ENCODE measurements at regions not wholly inside any gene's neighbourhood (a gene's known extent, or its start where the extent isn't known, plus 50 kb on each side); places are given as distances from the start of the nearest gene placed in this dataset.

GRCh38 chr14:58749066-58749669 lies 111.4 kb downstream of the DACT1 start:
- in situ Hi-C loops (cut with MboI; ENCODE audit: low pct_unique_long_range_greater_than_20kb in 2 of 9, low sequenced_read_pairs in 9 of 9, unreplicated experiment in 9 of 9), result no loop called here
- peak in 7 of 8 experiments; percentile 58 to 85 (median 79) for ATAC-seq (replicated peaks in 6 of 8)
- Histone ChIP-seq H3K4me1 (replicated peaks in 1 of 2) (peaks cover 3 to 8% of the 10 kb centered on the region in 2 donors), H3K27ac (no peak overlapping the region), H3K4me3 (no peak overlapping the region)
- WGBS, 10 experiments, result 0 to 100% (median 67%) methylated on average over 1 to 5 of the region's 5 CpGs

- 20 to 96% (median 68%) methylated on average over 1 to 3 of the region's 9 CpGs; no CpG with 5 or more reads in 2 of the 10 experiments for WGBS, 10 experiments
- peak in 1 of 8 experiments; percentile 54 for ATAC-seq (replicated peaks in 6 of 8)
- in situ Hi-C loops (cut with MboI; ENCODE audit: low pct_unique_long_range_greater_than_20kb in 2 of 9, low sequenced_read_pairs in 9 of 9, unreplicated experiment in 9 of 9), result no loop called here
- Histone ChIP-seq H3K4me3 (no peak overlapping the region), H3K4me1 (replicated peaks in 1 of 2) (peaks cover 0 to 8% of the 10 kb centered on the region in 2 donors), H3K27ac (no peak overlapping the region)
Observed at GRCh38 chr14:58750321-58751269, 112.8 kb downstream of the DACT1 start.

- WGBS, 10 experiments, result 80 to 100% (median 90%) methylated on average over 1 to 2 of the region's 5 CpGs; no CpG with 5 or more reads in 7 of the 10 experiments
- no peak overlapping the region for H3K27ac ChIP-seq
- no peak for ATAC-seq (replicated peaks in 6 of 8)
Observed at GRCh38 chr14:58751788-58752187, 114.0 kb downstream of the DACT1 start.

GRCh38 chr14:58752289-58752688 lies 114.5 kb downstream of the DACT1 start:
- Histone ChIP-seq H3K4me1 (replicated peaks in 1 of 2) (peaks cover 0 to 17% of the 10 kb centered on the region in 2 donors), H3K4me3 (no peak overlapping the region), H3K27ac (no peak overlapping the region)
- 70 to 100% (median 93%) methylated on average over 1 to 4 of the region's 4 CpGs; no CpG with 5 or more reads in 1 of the 10 experiments for WGBS, 10 experiments
- in situ Hi-C loops (cut with MboI; ENCODE audit: low pct_unique_long_range_greater_than_20kb in 2 of 9, low sequenced_read_pairs in 9 of 9, unreplicated experiment in 9 of 9), result no loop called here
- no peak for ATAC-seq (replicated peaks in 6 of 8)

More at GRCh38 chr14:58751788-58752187, 114.0 kb downstream of the DACT1 start:
- no peak overlapping the region for H3K4me3 ChIP-seq
- in situ Hi-C loops (cut with MboI; ENCODE audit: low pct_unique_long_range_greater_than_20kb in 2 of 9, low sequenced_read_pairs in 9 of 9, unreplicated experiment in 9 of 9), result no loop called here
- H3K4me1 ChIP-seq (replicated peaks in 1 of 2), result peaks cover 0 to 17% of the 10 kb centered on the region in 2 donors

GRCh38 chr14:58752771-58753201 lies 115.0 kb downstream of the DACT1 start:
- ATAC-seq (replicated peaks in 6 of 8), result peak in 6 of 8 experiments; percentile 31 to 74 (median 40)
- Histone ChIP-seq H3K4me3 (no peak overlapping the region), H3K4me1 (replicated peaks in 1 of 2) (peaks cover 0 to 17% of the 10 kb centered on the region in 2 donors), H3K27ac (no peak overlapping the region)
- WGBS, 10 experiments, result 0 to 100% (median 61%) methylated on average over 1 to 6 of the region's 9 CpGs; no CpG with 5 or more reads in 1 of the 10 experiments
- in situ Hi-C loops (cut with MboI; ENCODE audit: low pct_unique_long_range_greater_than_20kb in 2 of 9, low sequenced_read_pairs in 9 of 9, unreplicated experiment in 9 of 9), result no loop called here

- WGBS, 10 experiments, result 20 to 76% (median 44%) methylated on average over 1 to 3 of the region's 3 CpGs; no CpG with 5 or more reads in 2 of the 10 experiments
- peak in 2 of 8 experiments; percentile 56 to 63 for ATAC-seq (replicated peaks in 6 of 8)
- in situ Hi-C loops (cut with MboI; ENCODE audit: low pct_unique_long_range_greater_than_20kb in 2 of 9, low sequenced_read_pairs in 9 of 9, unreplicated experiment in 9 of 9), result no loop called here
- H3K4me1 ChIP-seq (replicated peaks in 1 of 2), result peaks cover 0 to 14% of the 10 kb centered on the region in 2 donors
- H3K4me3 ChIP-seq, result no peak overlapping the region
- H3K27ac ChIP-seq, result no peak overlapping the region
Observed at GRCh38 chr14:58755031-58755925, 117.5 kb downstream of the DACT1 start.

- Histone ChIP-seq H3K27ac (no peak overlapping the region), H3K4me3 (no peak overlapping the region), H3K4me1 (replicated peaks in 1 of 2) (peaks cover 3 to 17% of the 10 kb centered on the region in 2 donors)
- in situ Hi-C loops (cut with MboI; ENCODE audit: low pct_unique_long_range_greater_than_20kb in 2 of 9, low sequenced_read_pairs in 9 of 9, unreplicated experiment in 9 of 9), result no loop called here
- ATAC-seq (replicated peaks in 6 of 8), result no peak
- 0 to 50% (median 29%) methylated on average over 1 to 2 of the region's 2 CpGs; no CpG with 5 or more reads in 4 of the 10 experiments for WGBS, 10 experiments
Observed at GRCh38 chr14:58760121-58760520, 122.4 kb downstream of the DACT1 start.

GRCh38 chr14:58762629-58763028 lies 124.9 kb downstream of the DACT1 start:
- in situ Hi-C loops (cut with MboI; ENCODE audit: low pct_unique_long_range_greater_than_20kb in 2 of 9, low sequenced_read_pairs in 9 of 9, unreplicated experiment in 9 of 9), result no loop called here
- ATAC-seq (replicated peaks in 6 of 8), result no peak
- H3K4me3 ChIP-seq, result no peak overlapping the region
- WGBS, 10 experiments, result 67 to 100% (median 95%) methylated on average over 1 of the region's 1 CpG; no CpG with 5 or more reads in 4 of the 10 experiments
- H3K27ac ChIP-seq, result no peak overlapping the region
- peaks cover 14 to 18% of the 10 kb centered on the region in 2 donors for H3K4me1 ChIP-seq (replicated peaks in 1 of 2)

GRCh38 chr14:58763210-58763609 lies 125.4 kb downstream of the DACT1 start:
- no peak overlapping the region for H3K4me3 ChIP-seq
- 80 to 100% (median 93%) methylated on average over 1 to 4 of the region's 4 CpGs; no CpG with 5 or more reads in 3 of the 10 experiments for WGBS, 10 experiments
- in situ Hi-C loops (cut with MboI; ENCODE audit: low pct_unique_long_range_greater_than_20kb in 2 of 9, low sequenced_read_pairs in 9 of 9, unreplicated experiment in 9 of 9), result no loop called here
- ATAC-seq (replicated peaks in 6 of 8), result no peak
- H3K4me1 ChIP-seq (replicated peaks in 1 of 2), result peaks cover 14 to 18% of the 10 kb centered on the region in 2 donors
- no peak overlapping the region for H3K27ac ChIP-seq

GRCh38 chr14:58765418-58765831 lies 127.7 kb downstream of the DACT1 start:
- ATAC-seq (replicated peaks in 6 of 8), result peak in 5 of 8 experiments; percentile 89 to 93 (median 92)
- peaks cover 27 to 38% of the 10 kb centered on the region in 2 donors for H3K4me1 ChIP-seq (replicated peaks in 1 of 2)
- H3K27ac ChIP-seq, result peak overlapping the region; percentile 78 to 79
- H3K4me3 ChIP-seq, result no peak overlapping the region
- WGBS, 10 experiments, result 20 to 97% (median 37%) methylated on average over 1 to 9 of the region's 12 CpGs; no CpG with 5 or more reads in 2 of the 10 experiments
- in situ Hi-C loops (cut with MboI; ENCODE audit: low pct_unique_long_range_greater_than_20kb in 2 of 9, low sequenced_read_pairs in 9 of 9, unreplicated experiment in 9 of 9), result no loop called here

- in situ Hi-C loops (cut with MboI; ENCODE audit: low pct_unique_long_range_greater_than_20kb in 2 of 9, low sequenced_read_pairs in 9 of 9, unreplicated experiment in 9 of 9), result no loop called here
Observed at GRCh38 chr14:58765843-58766242, 128.1 kb downstream of the DACT1 start.

GRCh38 chr14:58769011-58769643 lies 131.4 kb downstream of the DACT1 start:
- H3K4me3 ChIP-seq, result no peak overlapping the region
- in situ Hi-C loops (cut with MboI; ENCODE audit: low pct_unique_long_range_greater_than_20kb in 2 of 9, low sequenced_read_pairs in 9 of 9, unreplicated experiment in 9 of 9), result no loop called here
- ATAC-seq (replicated peaks in 6 of 8), result peak in 6 of 8 experiments; percentile 43 to 92 (median 66)
- 0 to 93% (median 18%) methylated on average over 1 to 5 of the region's 5 CpGs; no CpG with 5 or more reads in 1 of the 10 experiments for WGBS, 10 experiments
- H3K27ac ChIP-seq, result no peak overlapping the region
- peaks cover 52 to 66% of the 10 kb centered on the region in 2 donors for H3K4me1 ChIP-seq (replicated peaks in 1 of 2)

More at GRCh38 chr14:58765843-58766242, 128.1 kb downstream of the DACT1 start:
- ATAC-seq (replicated peaks in 6 of 8), result peak in 4 of 8 experiments; percentile 43 to 51 (median 48)
- H3K4me3 ChIP-seq, result no peak overlapping the region
- 29 to 100% (median 52%) methylated on average over 1 to 5 of the region's 6 CpGs; no CpG with 5 or more reads in 2 of the 10 experiments for WGBS, 10 experiments
- peak overlapping the region; percentile 78 to 79 for H3K27ac ChIP-seq
- H3K4me1 ChIP-seq (replicated peaks in 1 of 2), result peaks cover 30 to 40% of the 10 kb centered on the region in 2 donors
